ENCODE measurements at regions not wholly inside any gene's neighbourhood (a gene's known extent, or its start where the extent isn't known, plus 50 kb on each side); places are given as distances from the start of the nearest gene placed in this dataset.
"Not testable (repeated sequence)": the region's sequence is repeated elsewhere in the genome, so short reads cannot be mapped to it uniquely, and the experiment has no call there.

DNA sequence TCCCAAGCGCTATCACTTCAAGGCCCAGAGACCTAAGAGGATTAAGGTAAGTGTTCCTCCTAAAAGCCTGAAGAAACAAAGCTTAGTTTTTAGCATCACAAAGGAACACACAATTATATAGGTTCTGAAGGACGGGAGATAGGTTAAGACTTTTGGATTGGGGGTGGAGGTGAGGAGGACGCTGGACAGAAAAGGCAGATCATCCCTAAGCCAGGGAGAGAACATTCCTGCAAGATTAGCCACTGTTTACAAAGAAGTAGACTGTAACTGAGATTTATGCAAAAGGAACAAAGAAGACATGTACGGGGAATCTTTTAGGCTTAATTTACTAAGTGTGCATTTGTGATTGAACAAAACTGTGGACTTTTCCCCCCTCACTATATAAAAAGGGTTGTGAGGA is 184.1 kb upstream of the IRX5 start:
- ChIA-PET POLR2A (no interaction called here), CTCF (no interaction called here)
- DNase-seq (ENCODE audit: low read depth, low spot score), result no peak
- TF ChIP-seq, protein P1, sequence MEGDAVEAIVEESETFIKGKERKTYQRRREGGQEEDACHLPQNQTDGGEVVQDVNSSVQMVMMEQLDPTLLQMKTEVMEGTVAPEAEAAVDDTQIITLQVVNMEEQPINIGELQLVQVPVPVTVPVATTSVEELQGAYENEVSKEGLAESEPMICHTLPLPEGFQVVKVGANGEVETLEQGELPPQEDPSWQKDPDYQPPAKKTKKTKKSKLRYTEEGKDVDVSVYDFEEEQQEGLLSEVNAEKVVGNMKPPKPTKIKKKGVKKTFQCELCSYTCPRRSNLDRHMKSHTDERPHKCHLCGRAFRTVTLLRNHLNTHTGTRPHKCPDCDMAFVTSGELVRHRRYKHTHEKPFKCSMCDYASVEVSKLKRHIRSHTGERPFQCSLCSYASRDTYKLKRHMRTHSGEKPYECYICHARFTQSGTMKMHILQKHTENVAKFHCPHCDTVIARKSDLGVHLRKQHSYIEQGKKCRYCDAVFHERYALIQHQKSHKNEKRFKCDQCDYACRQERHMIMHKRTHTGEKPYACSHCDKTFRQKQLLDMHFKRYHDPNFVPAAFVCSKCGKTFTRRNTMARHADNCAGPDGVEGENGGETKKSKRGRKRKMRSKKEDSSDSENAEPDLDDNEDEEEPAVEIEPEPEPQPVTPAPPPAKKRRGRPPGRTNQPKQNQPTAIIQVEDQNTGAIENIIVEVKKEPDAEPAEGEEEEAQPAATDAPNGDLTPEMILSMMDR (IDR thresholded peaks at IDR 0.05; ENCODE audit: insufficient read depth, low read length, missing control alignments), result no peak
- no peak overlapping the region for H3K4me3 ChIP-seq (ENCODE audit: low read depth, low read length)

DNA sequence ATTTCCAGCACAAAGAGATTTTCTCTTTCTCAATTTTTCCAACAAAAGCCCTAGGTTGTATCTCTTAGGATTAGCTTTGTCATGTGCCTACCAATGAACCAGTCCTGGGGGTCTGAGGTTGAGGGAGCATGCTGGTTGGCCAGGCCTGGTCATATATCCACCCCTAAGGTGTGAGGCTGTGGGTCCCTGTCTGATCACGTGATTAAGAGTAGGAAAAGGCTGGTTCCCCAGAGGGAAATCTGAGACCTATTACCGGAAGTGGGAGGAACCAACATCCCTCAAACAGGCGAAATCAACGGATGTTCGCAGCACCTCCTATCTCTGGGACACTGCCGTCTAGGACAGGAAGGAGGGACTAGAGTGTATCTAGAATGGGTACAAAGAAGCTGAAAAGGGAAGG is 185.7 kb upstream of the IRX5 start:
- H3K4me3 ChIP-seq (ENCODE audit: low read depth, low read length), result no peak overlapping the region
- ChIA-PET POLR2A (no interaction called here), CTCF (no interaction called here)
- no peak for DNase-seq (ENCODE audit: low read depth, low spot score)
- TF ChIP-seq, protein P1 (IDR thresholded peaks at IDR 0.05; ENCODE audit: insufficient read depth, low read length, missing control alignments), result no peak

DNA sequence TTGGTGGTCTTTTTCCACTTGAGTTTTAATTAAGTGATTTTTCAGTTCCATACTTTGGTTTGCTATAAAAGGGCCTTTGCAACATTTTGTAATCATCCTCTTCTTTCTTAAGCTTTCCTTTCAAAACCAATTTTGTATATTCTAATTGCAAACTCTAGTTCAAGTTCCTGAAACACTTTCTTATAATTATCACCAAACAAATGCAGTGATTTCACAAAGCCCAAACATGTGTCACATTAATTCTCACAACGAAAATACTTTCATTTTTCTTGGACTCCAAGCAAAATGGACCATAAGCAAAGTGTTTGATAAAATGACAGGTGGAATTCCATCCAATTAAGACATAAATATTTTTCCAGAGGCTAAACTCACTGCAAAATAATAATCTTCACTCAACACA is 188.2 kb upstream of the IRX5 start:
- ChIA-PET POLR2A (no interaction called here), CTCF (no interaction called here)
- H3K4me3 ChIP-seq (ENCODE audit: low read depth, low read length), result no peak overlapping the region
- no peak for DNase-seq (ENCODE audit: low read depth, low spot score)
- TF ChIP-seq, protein P1 (IDR thresholded peaks at IDR 0.05; ENCODE audit: insufficient read depth, low read length, missing control alignments), result no peak

DNA sequence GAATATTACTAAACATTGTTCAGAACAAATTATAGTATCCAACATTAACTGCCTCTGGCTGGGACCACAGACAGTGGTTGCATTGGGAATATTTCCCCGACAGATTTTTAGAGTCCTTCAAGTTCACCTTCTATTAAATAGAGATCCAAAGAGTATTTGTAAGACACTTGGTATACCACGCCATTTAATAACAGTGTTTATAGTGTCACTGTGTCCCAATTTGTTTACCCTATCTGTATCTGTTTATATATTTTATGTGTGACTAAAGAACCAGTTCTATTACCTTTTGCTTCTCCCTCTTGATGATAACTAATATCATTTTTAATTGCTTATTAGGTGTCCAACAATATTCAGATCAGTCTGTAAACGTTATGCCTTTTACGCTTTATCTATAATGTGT is 191.3 kb upstream of the IRX5 start:
- DNase-seq (ENCODE audit: low read depth, low spot score), result no peak
- TF ChIP-seq, protein P1 (IDR thresholded peaks at IDR 0.05; ENCODE audit: insufficient read depth, low read length, missing control alignments), result no peak
- ChIA-PET CTCF (no interaction called here), POLR2A (no interaction called here)
- H3K4me3 ChIP-seq (ENCODE audit: low read depth, low read length), result no peak overlapping the region

DNA sequence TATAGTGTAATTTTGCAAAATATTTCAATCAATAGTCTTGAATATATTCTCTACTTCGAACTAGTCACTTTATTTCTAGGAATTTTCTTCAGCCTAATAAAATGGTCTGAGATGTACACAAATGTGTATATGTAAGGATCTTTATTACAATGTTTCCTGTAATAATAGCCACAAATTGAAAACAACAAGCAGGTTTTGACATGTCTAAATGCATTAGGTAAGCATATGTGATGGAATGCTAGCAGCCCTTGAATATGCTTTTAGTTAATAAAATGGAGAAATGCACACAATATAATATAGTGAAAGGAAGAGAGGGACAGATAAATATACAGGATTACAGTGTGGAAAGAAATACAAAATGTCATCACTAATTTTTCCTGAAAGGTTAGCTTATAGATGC is 196.5 kb upstream of the IRX5 start:
- TF ChIP-seq, protein P1 (IDR thresholded peaks at IDR 0.05; ENCODE audit: insufficient read depth, low read length, missing control alignments), result no peak
- DNase-seq (ENCODE audit: low read depth, low spot score), result no peak
- H3K4me3 ChIP-seq (ENCODE audit: low read depth, low read length), result no peak overlapping the region
- ChIA-PET CTCF (no interaction called here), POLR2A (no interaction called here)

DNA sequence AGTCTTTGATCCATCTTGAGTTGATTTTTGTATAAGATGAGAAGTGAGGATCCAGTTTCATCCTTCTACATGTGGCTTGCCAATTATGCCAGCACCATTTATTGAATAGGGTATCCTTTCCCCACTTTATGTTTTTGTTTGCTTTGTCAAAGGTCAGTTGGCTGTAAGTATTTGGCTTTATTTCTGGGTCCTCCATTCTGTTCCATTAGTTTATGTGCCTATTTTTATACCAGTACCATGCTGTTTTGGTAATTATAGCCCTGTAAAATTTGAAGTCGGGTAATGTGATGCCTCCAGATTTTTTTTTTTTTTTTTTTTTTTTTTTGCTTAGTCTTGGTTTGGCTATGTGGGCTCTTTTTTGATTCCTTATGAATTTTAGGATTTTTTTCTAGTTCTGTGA is 203.0 kb upstream of the IRX5 start:
- DNase-seq (ENCODE audit: low read depth, low spot score); POLR2A ChIA-PET; CTCF ChIA-PET; H3K4me3 ChIP-seq (ENCODE audit: low read depth, low read length): not testable (repeated sequence)

DNA sequence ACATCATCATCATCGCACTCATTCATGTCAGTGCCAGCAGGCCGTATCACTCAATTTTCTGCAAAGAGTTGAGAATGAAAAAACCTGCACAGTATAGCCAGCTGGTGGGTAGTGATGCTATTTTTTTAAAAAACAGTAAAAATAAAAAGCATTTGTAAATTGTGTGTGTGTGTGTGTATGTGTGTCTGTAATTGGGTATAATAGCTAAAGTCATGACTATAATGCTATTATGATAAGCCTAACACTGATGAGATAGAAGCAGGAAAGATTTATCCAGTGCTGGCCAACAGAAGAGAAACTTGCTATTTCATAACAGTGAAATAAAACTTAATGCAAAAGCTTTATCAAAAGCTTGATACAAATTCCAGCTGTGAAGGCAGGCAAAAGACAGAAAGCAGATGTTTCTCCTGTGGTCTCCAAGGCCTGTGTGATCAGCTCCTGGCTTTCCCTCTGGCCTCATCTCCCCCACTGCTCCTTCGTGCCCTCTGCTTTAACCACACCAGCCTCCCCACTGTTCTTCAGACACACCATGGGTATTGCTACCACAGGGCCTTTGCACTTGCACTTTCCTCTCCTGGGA is 206.2 kb upstream of the IRX5 start:
- TF ChIP-seq, protein P1 (IDR thresholded peaks at IDR 0.05; ENCODE audit: insufficient read depth, low read length, missing control alignments), result no peak
- CTCF ChIA-PET, result no interaction called here
- H3K4me3 ChIP-seq (ENCODE audit: low read depth, low read length), result no peak overlapping the region
- DNase-seq (ENCODE audit: low read depth, low spot score), result no peak
- POLR2A ChIA-PET, result no interaction called here
